K562 (cell line): ENCODE measurements at regions not wholly inside any gene's neighbourhood (a gene's known extent, or its start where the extent isn't known, plus 50 kb on each side); places are given as distances from the start of the nearest gene placed in this dataset.

Experiments
- ATAC-seq: fragments of 200-7000 bp; cut with Tn5 transposase; 3 replicates; pipeline ENCODE4 v1.9.1; 2020; ENCODE audit warnings: moderate library complexity
- BruUV-seq: library from RNA; stranded (reverse); fragments of 400-500 nt; replicated peaks from 2 replicates; lab custom pipeline; 2021; lab: Mats Ljungman, UMichigan
- CTCF ChIA-PET: fragments of 300-600 bp; formaldehyde crosslinking; extraction: SDS; loops from one replicate; lab custom pipeline; 2021; ENCODE audit warnings: low intra/inter-chr PET ratio; lab: Yijun Ruan, JAX
- POLR2A ChIA-PET: fragments of 300-600, 350-650 bp; sonication (Branson Sonifier 250); formaldehyde crosslinking; extraction: SDS; loops from one replicate; lab custom pipeline; 2021; ENCODE audit warnings: antibody characterized with exemption, inconsistent platforms; lab: Yijun Ruan, JAX
- DNase-seq, 4 experiments: peaks; one replicate each; pipeline versions ENCODE4 v3.0.0 to v3.0.0-alpha.2; 2011 to 2018; ENCODE audit warnings: low spot score in 3 of 4, mixed read lengths in 3 of 4; ENCODE audit errors: extremely low read depth in 1 of 4
- FAIRE-seq: peaks from 2 replicates; lab custom pipeline; 2011; peaks lifted over from hg19 to GRCh38; lab: Jason Lieb, UNC
- H2AFZ ChIP-seq: 2 replicates; pipeline ENCODE4 v1.6.0; 2011; ENCODE audit warnings: low read depth, low read length, control low read depth, inconsistent platforms
- H3K27ac ChIP-seq: fragments of 200-600 bp; 3 replicates; pipeline ENCODE4 v1.8.0; 2011; ENCODE audit warnings: low read depth, mild to moderate bottlenecking, control low read depth, inconsistent platforms, low read length, moderate library complexity, mixed read lengths; ENCODE audit errors: extremely low read depth
- H3K27me3 ChIP-seq, 2 experiments: fragments of 300-600 bp in 1 of 2; 2 replicates in 1 of 2; 3 replicates in 1 of 2; pipeline versions ENCODE4 v1.6.0 to v1.8.0; 2011; ENCODE audit warnings: inconsistent platforms in 2 of 2, low read length in 2 of 2, mild to moderate bottlenecking in 1 of 2, mixed read lengths in 1 of 2, moderate library complexity in 1 of 2; ENCODE audit not compliant: control insufficient read depth in 2 of 2, insufficient read depth in 2 of 2
- H3K36me3 ChIP-seq: fragments of 300-600 bp; 3 replicates; pipeline ENCODE4 v1.8.0; 2011; ENCODE audit warnings: mild to moderate bottlenecking, low read length, inconsistent platforms; ENCODE audit not compliant: control insufficient read depth, insufficient read depth
- H3K4me1 ChIP-seq, 2 experiments: fragments of 200-600 bp in 1 of 2; replicated peaks in 1 of 2; 2 replicates in 1 of 2; 3 replicates in 1 of 2; pipeline versions ENCODE4 v1.5.1 to v1.8.0; 2011; ENCODE audit warnings: inconsistent platforms in 2 of 2, low read length in 2 of 2, mild to moderate bottlenecking in 1 of 2, mixed read lengths in 1 of 2, moderate library complexity in 1 of 2; ENCODE audit not compliant: control insufficient read depth in 2 of 2, insufficient read depth in 2 of 2
- H3K4me2 ChIP-seq: 2 replicates; pipeline ENCODE4 v1.6.1; 2011; ENCODE audit warnings: low read length, control low read depth, inconsistent platforms, mixed read lengths; ENCODE audit not compliant: insufficient read depth
- H3K4me3 ChIP-seq: fragments of 200-600 bp; sonication (generic), shearing (Covaris generic); 2 replicates; pipeline ENCODE4 v1.5.1; 2016; ENCODE audit warnings: control low read depth, inconsistent platforms
- H3K79me2 ChIP-seq: fragments of 200-600 bp; 3 replicates; pipeline ENCODE4 v1.8.0; 2011; ENCODE audit warnings: low read length, inconsistent platforms; ENCODE audit not compliant: control insufficient read depth, insufficient read depth
- H3K9ac ChIP-seq, 2 experiments: 2 replicates each; pipeline versions ENCODE4 v1.6.0 to v1.6.1; 2011; ENCODE audit warnings: low read depth in 2 of 2, low read length in 2 of 2, control low read depth in 1 of 2, inconsistent platforms in 1 of 2, mild to moderate bottlenecking in 1 of 2, mixed read lengths in 1 of 2; ENCODE audit not compliant: insufficient read depth in 1 of 2
- H3K9me1 ChIP-seq: one replicate; pipeline ENCODE4 v1.6.0; 2011; ENCODE audit warnings: inconsistent platforms, mild to moderate bottlenecking, low read length, moderate library complexity; ENCODE audit not compliant: control insufficient read depth, insufficient read depth
- H3K9me3 ChIP-seq: replicated peaks from 2 replicates; pipeline ENCODE4 v1.5.1; 2011; ENCODE audit warnings: low read depth, low read length, inconsistent platforms; ENCODE audit not compliant: control insufficient read depth, insufficient read depth
- H4K20me1 ChIP-seq: replicated peaks from 2 replicates; pipeline ENCODE4 v1.6.1; 2011; ENCODE audit warnings: low read length, inconsistent platforms, mixed read lengths; ENCODE audit not compliant: control insufficient read depth, insufficient read depth
- CHD7 ChIP-seq: fragments of 200-600 bp; sonication (generic); IDR thresholded peaks from one replicate; pipeline ENCODE4 v1.6.1; 2012; ENCODE audit warnings: mild to moderate bottlenecking, low read depth, low read length, inconsistent platforms
- HEY1 ChIP-seq: fragments of 250-450 bp; sonication (Bioruptor Pico); IDR thresholded peaks from 2 replicates; pipeline ENCODE4 v1.5.0; 2020; ENCODE audit warnings: mild to moderate bottlenecking, moderate library complexity, borderline replicate concordance
- JUND ChIP-seq, 2 experiments: IDR thresholded peaks; 2 replicates in 1 of 2; 3 replicates in 1 of 2; pipeline ENCODE4 v1.6.1; 2011; ENCODE audit warnings: borderline replicate concordance in 2 of 2, low read depth in 2 of 2, low read length in 2 of 2, improper control_type of control experiment in 1 of 2, missing biosample characterization in 1 of 2, missing genetic modification characterization in 1 of 2, missing genetic modification reagents in 1 of 2
- PTBP1 ChIP-seq: fragments of 200-400 bp; formaldehyde crosslinking; IDR thresholded peaks from 2 replicates; pipeline ENCODE4 v1.6.1; 2017; ENCODE audit warnings: low read depth, low read length
- SETDB1 ChIP-seq: IDR thresholded peaks from one replicate; pipeline ENCODE4 v1.6.1; 2012; ENCODE audit warnings: low read length, control low read depth, inconsistent platforms
- TCF3 ChIP-seq: sonication (generic); formaldehyde crosslinking; IDR thresholded peaks from 2 replicates; pipeline ENCODE4 v1.4.0; 2020; ENCODE audit warnings: mild to moderate bottlenecking, missing genetic modification reagents
- ZC3H8 ChIP-seq: fragments of 450-650 bp; IDR thresholded peaks from 2 replicates; pipeline ENCODE4 v1.6.1; 2017
- ZNF184 ChIP-seq: sonication (generic); formaldehyde crosslinking; IDR thresholded peaks from 2 replicates; pipeline ENCODE4 v1.5.0; 2020; ENCODE audit warnings: missing genetic modification reagents
- ZNF280A ChIP-seq: fragments of 450-650 bp; IDR thresholded peaks from 2 replicates; pipeline ENCODE4 v1.6.1; 2018; ENCODE audit warnings: mild to moderate bottlenecking, low read depth; ENCODE audit not compliant: partially characterized antibody
- WGBS: fragments of 100-300 bp; shearing (Covaris generic); methylation state at CpG from one replicate; pipeline ENCODE4 v1.1.6; 2016; ENCODE audit warnings: low coverage, mixed read lengths; ENCODE audit not compliant: insufficient coverage; ENCODE audit errors: missing lambda C conversion rate; 5-methylcytosine and 5-hydroxymethylcytosine counted together
- in situ Hi-C: fragments of 300-500 bp; cut with MboI; formaldehyde crosslinking; loops from 4 replicates; pipeline ENCODE4 v1.15.0; 2018; ENCODE audit warnings: inconsistent platforms, mixed read lengths
- intact Hi-C: fragments of 100-400 bp; cut with micrococcal nuclease; formaldehyde crosslinking; loops from 2 replicates; pipeline ENCODE4 v1.14.2; 2022

GRCh38 chr5:26430323-26430722, 608.1 kb downstream of the CDH9 start:
- Histone ChIP-seq H4K20me1 (no peaks in the 10 kb centered on the region), H3K4me2 (no peak overlapping the region), H3K27ac (no peak overlapping the region), H3K9ac (no peak overlapping the region), H3K36me3 (no peaks in the 10 kb centered on the region), H3K4me3 (no peak overlapping the region), H3K4me1 (no peaks in the 10 kb centered on the region), H3K9me1 (no peaks in the 10 kb centered on the region), H3K9me3 (no peaks in the 10 kb centered on the region; the same call in 1 of the 2 replicates), H3K27me3 (no peaks in the 10 kb centered on the region), H2AFZ (no peak overlapping the region), H3K79me2 (no peaks in the 10 kb centered on the region)
- ATAC-seq (no peak), FAIRE-seq (no peak), DNase-seq (no peak)
- in situ Hi-C loops: no loop called here
- ChIA-PET POLR2A (no interaction called here), CTCF (no interaction called here)
- WGBS: 0% methylated on average over 2 of the region's 2 CpGs
- no TSS peak for BruUV-seq
- intact Hi-C loops: no loop called here
- TF ChIP-seq JUND (IDR thresholded peaks at IDR 0.05; ENCODE audit: borderline replicate concordance, low read depth, low read length): no peak
- no peak for TF ChIP-seq JUND (tag; IDR thresholded peaks at IDR 0.05; ENCODE audit: borderline replicate concordance, low read depth, low read length)
- TF ChIP-seq SETDB1: no peak
- TF ChIP-seq TCF3 (CRISPR knock-in tag): no peak
- TF ChIP-seq CHD7: no peak
- TF ChIP-seq HEY1 (CRISPR knock-in tag): no peak
- no peak for TF ChIP-seq ZC3H8
- no peak for TF ChIP-seq PTBP1
- no peak for TF ChIP-seq ZNF280A
- TF ChIP-seq ZNF184 (CRISPR knock-in tag): no peak
